HepG2 (cell line): ENCODE measurements at regions not wholly inside any gene's neighbourhood (a gene's known extent, or its start where the extent isn't known, plus 50 kb on each side); places are given as distances from the start of the nearest gene placed in this dataset.

Experiments
- ATAC-seq: fragments of 200-7000 bp; cut with Tn5 transposase; 3 replicates; pipeline ENCODE4 v1.9.1; 2020; ENCODE audit warnings: mild to moderate bottlenecking, moderate library complexity
- BruUV-seq: library from RNA; stranded (reverse); fragments of 400-500 nt; replicated peaks from 2 replicates; lab custom pipeline; 2021; lab: Mats Ljungman, UMichigan
- CTCF ChIA-PET: fragments of 300-600 bp; formaldehyde crosslinking; extraction: SDS; loops from one replicate; lab custom pipeline; 2021; ENCODE audit warnings: low total read pairs, inconsistent platforms, low intra/inter-chr PET ratio; lab: Yijun Ruan, JAX
- POLR2A ChIA-PET: fragments of 350-600 bp; sonication (Branson Sonifier 250); formaldehyde crosslinking; loops from one replicate; lab custom pipeline; 2020; ENCODE audit warnings: antibody characterized with exemption, inconsistent platforms; lab: Yijun Ruan, JAX
- DNase-seq: peaks from one replicate; pipeline ENCODE4 v3.0.0-alpha.2; 2015; ENCODE audit warnings: low spot score
- FAIRE-seq: peaks from 3 replicates; lab custom pipeline; 2011; peaks lifted over from hg19 to GRCh38; lab: Jason Lieb, UNC
- H2AFZ ChIP-seq: one replicate; pipeline ENCODE4 v1.6.1; 2011; ENCODE audit warnings: low read length, inconsistent platforms
- H3K27ac ChIP-seq: fragments of 300-600 bp; 3 replicates; pipeline ENCODE4 v1.8.0; 2011; ENCODE audit warnings: mixed run types, mild to moderate bottlenecking, mixed read lengths, low read length, inconsistent platforms; ENCODE audit not compliant: insufficient read depth; ENCODE audit errors: extremely low read length
- H3K27me3 ChIP-seq, 2 experiments: fragments of 200-600 bp in 1 of 2; 2 replicates in 1 of 2; 3 replicates in 1 of 2; pipeline versions ENCODE4 v1.6.0 to v1.8.0; 2011; ENCODE audit warnings: low read length in 2 of 2, mild to moderate bottlenecking in 2 of 2, moderate library complexity in 2 of 2, inconsistent platforms in 1 of 2; ENCODE audit not compliant: insufficient read depth in 2 of 2, control insufficient read depth in 1 of 2
- H3K36me3 ChIP-seq, 2 experiments: fragments of 200-600 bp in 1 of 2; replicated peaks in 1 of 2; 2 replicates in 1 of 2; 3 replicates in 1 of 2; pipeline versions ENCODE4 v1.5.1 to v1.8.0; 2011; ENCODE audit warnings: low read length in 2 of 2, inconsistent platforms in 1 of 2; ENCODE audit not compliant: insufficient read depth in 2 of 2, control insufficient read depth in 1 of 2
- H3K4me1 ChIP-seq: 2 replicates; pipeline ENCODE4 v1.5.1; 2012; ENCODE audit warnings: low read length, inconsistent platforms; ENCODE audit not compliant: insufficient read depth
- H3K4me2 ChIP-seq: 2 replicates; pipeline ENCODE4 v1.6.0; 2011; ENCODE audit warnings: low read depth, low read length, inconsistent platforms
- H3K4me3 ChIP-seq, 3 experiments: fragments of 200-600 bp in 1 of 3; sonication (generic), shearing (Covaris generic) in 1 of 3; replicated peaks in 1 of 3; 2 replicates each; pipeline ENCODE4 v1.5.1; 2011 to 2016; ENCODE audit warnings: low read length in 3 of 3, inconsistent platforms in 2 of 3, low read depth in 2 of 3, mild to moderate bottlenecking in 2 of 3, control low read depth in 1 of 3, mixed read lengths in 1 of 3; ENCODE audit not compliant: insufficient read depth in 1 of 3
- H3K79me2 ChIP-seq: one replicate; pipeline ENCODE4 v1.6.1; 2011; ENCODE audit warnings: low read length, inconsistent platforms; ENCODE audit not compliant: insufficient read depth
- H3K9ac ChIP-seq: 2 replicates; pipeline ENCODE4 v1.6.0; 2011; ENCODE audit warnings: mild to moderate bottlenecking, low read depth, low read length, inconsistent platforms; ENCODE audit not compliant: insufficient read depth
- H3K9me3 ChIP-seq: 2 replicates; pipeline ENCODE4 v1.5.1; 2012; ENCODE audit warnings: mild to moderate bottlenecking, low read length
- H4K20me1 ChIP-seq: 2 replicates; pipeline ENCODE4 v1.6.0; 2011; ENCODE audit warnings: inconsistent platforms, mild to moderate bottlenecking, low read length, moderate library complexity; ENCODE audit not compliant: insufficient read depth
- ATF4 ChIP-seq, 2 experiments: fragments of 450-650 bp in 1 of 2; sonication (generic) in 1 of 2; formaldehyde crosslinking; IDR thresholded peaks; 2 replicates each; pipeline versions ENCODE4 v1.5.0 to v1.8.0; 2020 to 2022; ENCODE audit warnings: mild to moderate bottlenecking in 1 of 2, missing genetic modification reagents in 1 of 2
- DPF2 ChIP-seq: sonication (generic); formaldehyde crosslinking; IDR thresholded peaks from 2 replicates; pipeline ENCODE4 v1.4.0; 2020; ENCODE audit warnings: mild to moderate bottlenecking, low read depth, missing genetic modification reagents, borderline replicate concordance
- KMT2B ChIP-seq: IDR thresholded peaks from 2 replicates; pipeline ENCODE4 v1.6.1; 2016; ENCODE audit warnings: missing genetic modification reagents, missing compliant biosample characterization
- NR3C1 ChIP-seq: sonication (generic); formaldehyde crosslinking; IDR thresholded peaks from 2 replicates; pipeline ENCODE4 v1.4.0; 2020; ENCODE audit warnings: missing genetic modification reagents
- PRMT3 ChIP-seq: sonication (generic); formaldehyde crosslinking; IDR thresholded peaks from 2 replicates; pipeline ENCODE4 v1.8.1; 2022; ENCODE audit warnings: low read depth, mild to moderate bottlenecking, moderate library complexity, missing genetic modification reagents, borderline replicate concordance
- TEAD2 ChIP-seq: sonication (generic); formaldehyde crosslinking; IDR thresholded peaks from 2 replicates; pipeline ENCODE4 v1.9.0; 2021; ENCODE audit warnings: missing genetic modification reagents
- THAP7 ChIP-seq: sonication (generic); formaldehyde crosslinking; IDR thresholded peaks from 2 replicates; pipeline ENCODE4 v1.8.1; 2023; ENCODE audit warnings: mild to moderate bottlenecking, missing genetic modification reagents
- ZNF337 ChIP-seq: sonication (generic); formaldehyde crosslinking; IDR thresholded peaks from 2 replicates; pipeline ENCODE4 v1.5.1; 2020; ENCODE audit warnings: missing genetic modification reagents, low read depth, mild to moderate bottlenecking, borderline replicate concordance
- ZNF512 ChIP-seq: sonication (generic); formaldehyde crosslinking; IDR thresholded peaks from 2 replicates; pipeline ENCODE4 v1.4.0; 2020; ENCODE audit warnings: mild to moderate bottlenecking, missing genetic modification reagents
- ZNF639 ChIP-seq: conservative IDR thresholded peaks from 2 replicates; pipeline ENCODE4 v1.6.1; 2018; ENCODE audit warnings: missing genetic modification reagents
- ZNF713 ChIP-seq: sonication (generic); formaldehyde crosslinking; IDR thresholded peaks from 2 replicates; pipeline ENCODE4 v1.4.0; 2020; ENCODE audit warnings: mild to moderate bottlenecking, missing genetic modification reagents
- WGBS: methylation state at CpG from one replicate; pipeline ENCODE4 v1.1.6; 2017; ENCODE audit warnings: low lambda C conversion rate; 5-methylcytosine and 5-hydroxymethylcytosine counted together
- in situ Hi-C: cut with HindIII; loops from 2 replicates; pipeline ENCODE4 v1.10.0; 2017; ENCODE audit warnings: low pct_unique_long_range_greater_than_20kb; ENCODE audit not compliant: extremely low pct_ligation_motif_present
- intact Hi-C: fragments of 100-400 bp; cut with micrococcal nuclease; formaldehyde crosslinking; loops from one replicate; pipeline ENCODE4 v1.10.0; 2022; ENCODE audit not compliant: unreplicated experiment

GRCh38 chr5:42962124-42962523 is 78.0 kb downstream of the ANXA2R start:
- CTCF ChIA-PET: no interaction called here
- intact Hi-C loops (no loop called here), in situ Hi-C loops (no loop called here)

More at GRCh38 chr5:42962124-42962523, 78.0 kb downstream of the ANXA2R start:
- no peak for TF ChIP-seq TEAD2 (CRISPR knock-in tag)
- TF ChIP-seq NR3C1: no peak
- no peak for TF ChIP-seq ZNF713 (CRISPR knock-in tag)
- no peak for TF ChIP-seq PRMT3 (CRISPR knock-in tag)
- TF ChIP-seq THAP7 (CRISPR knock-in tag): no peak
- TF ChIP-seq ATF4 (CRISPR knock-in tag; IDR thresholded peaks at IDR 0.05): no peak
- no peak for TF ChIP-seq ZNF639 (CRISPR knock-in tag)
- no peak for TF ChIP-seq KMT2B (CRISPR knock-in tag)
- TF ChIP-seq ZNF512: no peak
- TF ChIP-seq DPF2 (CRISPR knock-in tag): no peak
- TF ChIP-seq ZNF337 (CRISPR knock-in tag): no peak
- H2AFZ ChIP-seq: no peak overlapping the region
- DNase-seq: no peak
- no peak overlapping the region for H3K4me3 ChIP-seq
- no peak for FAIRE-seq
- no peaks in the 10 kb centered on the region for H3K4me1 ChIP-seq
- H3K4me2 ChIP-seq: no peak overlapping the region
- no peaks in the 10 kb centered on the region for H3K79me2 ChIP-seq
- no peak overlapping the region for H3K9ac ChIP-seq
- no peak for ATAC-seq
- no peaks in the 10 kb centered on the region for H4K20me1 ChIP-seq
- H3K36me3 ChIP-seq: no peaks in the 10 kb centered on the region
- no peaks in the 10 kb centered on the region; a peak in 1 of 5 replicates for H3K27me3 ChIP-seq
- no TSS peak for BruUV-seq
- H3K27ac ChIP-seq: no peak overlapping the region
- POLR2A ChIA-PET: no interaction called here
- 19% methylated on average over 2 of the region's 2 CpGs for WGBS
- H3K9me3 ChIP-seq: no peaks in the 10 kb centered on the region
